Panc1 (cell line): ENCODE measurements at regions not wholly inside any gene's neighbourhood (a gene's known extent, or its start where the extent isn't known, plus 50 kb on each side); places are given as distances from the start of the nearest gene placed in this dataset.

ENCODE experiments used
- ATAC-seq: fragments of 200-7000 bp; cut with Tn5 transposase; 2 replicates; pipeline ENCODE4 v1.9.1; 2020; ENCODE audit warnings: mild to moderate bottlenecking, moderate library complexity
- BruUV-seq: library from RNA; stranded (reverse); fragments of 400-500 nt; replicated peaks from 2 replicates; lab custom pipeline; 2021; lab: Mats Ljungman, UMichigan
- CTCF ChIA-PET: fragments of 300-600 bp; sonication (Branson Sonifier 250); formaldehyde crosslinking; loops from one replicate; lab custom pipeline; 2022; ENCODE audit warnings: antibody characterized with exemption; lab: Charles Lee
- POLR2A ChIA-PET: fragments of 300-600 bp; sonication (Branson Sonifier 250); formaldehyde crosslinking; loops from one replicate; lab custom pipeline; 2022; ENCODE audit warnings: antibody characterized with exemption; lab: Charles Lee
- DNase-seq: peaks from one replicate; pipeline ENCODE4 v3.0.0-alpha.2; 2010; ENCODE audit warnings: low read depth, low spot score
- H3K27ac ChIP-seq: 2 replicates; pipeline ENCODE4 v1.5.1; 2011; ENCODE audit warnings: mild to moderate bottlenecking, low read length, inconsistent platforms
- H3K27me3 ChIP-seq: fragments of 200-500 bp; sonication (Bioruptor generic); 2 replicates; pipeline ENCODE4 v1.6.0; 2014; ENCODE audit warnings: low read length, inconsistent platforms; ENCODE audit not compliant: control insufficient read depth, insufficient read depth
- H3K36me3 ChIP-seq: fragments of 200-500 bp; sonication (Bioruptor generic); 2 replicates; pipeline ENCODE4 v1.5.1; 2014; ENCODE audit warnings: inconsistent platforms, mild to moderate bottlenecking, low read length, moderate library complexity; ENCODE audit not compliant: control insufficient read depth, insufficient read depth
- H3K4me1 ChIP-seq: 2 replicates; pipeline ENCODE4 v1.5.1; 2011; ENCODE audit warnings: inconsistent platforms, mild to moderate bottlenecking, low read length, moderate library complexity; ENCODE audit not compliant: control insufficient read depth, insufficient read depth
- H3K4me3 ChIP-seq, 2 experiments: 2 replicates each; pipeline ENCODE4 v1.5.1; 2011 to 2012; ENCODE audit warnings: low read depth in 2 of 2, low read length in 2 of 2, mild to moderate bottlenecking in 2 of 2, inconsistent platforms in 1 of 2, moderate library complexity in 1 of 2
- H3K9me3 ChIP-seq: fragments of 200-500 bp; sonication (Bioruptor generic); 2 replicates; pipeline ENCODE4 v1.5.1; 2014; ENCODE audit warnings: low read depth, mild to moderate bottlenecking, inconsistent platforms, low read length, moderate library complexity; ENCODE audit not compliant: control insufficient read depth, insufficient read depth
- POLR2AphosphoS5 ChIP-seq: IDR thresholded peaks from 2 replicates; pipeline ENCODE4 v1.6.1; 2012; ENCODE audit warnings: mild to moderate bottlenecking, low read depth, low read length, moderate library complexity
- SIN3A ChIP-seq: IDR thresholded peaks from 2 replicates; pipeline ENCODE4 v1.6.1; 2012; ENCODE audit warnings: low read depth, mild to moderate bottlenecking, low read length, moderate library complexity, borderline replicate concordance; ENCODE audit not compliant: insufficient read depth
- TCF7L2 ChIP-seq: IDR thresholded peaks from 2 replicates; pipeline ENCODE4 v1.6.1; 2011; ENCODE audit warnings: mild to moderate bottlenecking, low read depth, low read length, inconsistent platforms
- in situ Hi-C: cut with HindIII; loops from 2 replicates; pipeline ENCODE4 v1.10.0; 2016; ENCODE audit warnings: low sequenced_read_pairs, low pct_unique_long_range_greater_than_20kb
- intact Hi-C: fragments of 100-400 bp; cut with micrococcal nuclease; formaldehyde crosslinking; loops from one replicate; pipeline ENCODE4 v1.10.0; 2022; ENCODE audit not compliant: unreplicated experiment
- TF ChIP-seq, protein P1 (sequence below), 2 experiments: IDR thresholded peaks; 2 replicates each; pipeline ENCODE4 v1.6.1; 2011 to 2012; ENCODE audit warnings: low read depth in 2 of 2, control low read depth in 1 of 2, low read length in 1 of 2, mild to moderate bottlenecking in 1 of 2, moderate library complexity in 1 of 2; ENCODE audit not compliant: insufficient read depth in 1 of 2
- TF ChIP-seq, protein P2 (sequence below): fragments of 450-650 bp; IDR thresholded peaks from 2 replicates; pipeline ENCODE4 v1.5.1; 2017; ENCODE audit warnings: mild to moderate bottlenecking

DNA sequence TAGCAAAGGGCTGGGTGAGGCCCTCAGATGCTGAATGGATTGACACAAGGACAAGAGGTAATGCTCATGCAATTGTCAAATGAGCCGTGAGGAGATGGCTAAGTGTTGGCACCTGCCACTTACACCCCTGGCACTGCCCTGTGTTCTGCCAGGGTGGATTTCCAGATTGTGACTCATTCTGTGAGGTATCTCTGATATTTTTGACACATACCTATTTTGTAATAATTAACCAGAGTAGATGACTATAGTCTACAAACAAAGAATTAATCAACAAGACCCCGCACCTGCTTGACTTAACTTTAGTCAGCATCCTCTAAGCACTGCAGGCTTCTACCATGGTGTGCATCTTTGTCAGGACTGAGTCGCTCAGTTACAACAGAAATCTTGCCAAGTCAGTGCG, 200.8 kb downstream of the DIRAS2 start:
- Histone ChIP-seq H3K27me3 (no peaks in the 10 kb centered on the region), H3K4me3 (no peak overlapping the region), H3K36me3 (no peaks in the 10 kb centered on the region), H3K9me3 (no peaks in the 10 kb centered on the region), H3K27ac (no peak overlapping the region), H3K4me1 (no peaks in the 10 kb centered on the region)
- ChIA-PET POLR2A (no interaction called here), CTCF (no interaction called here)
- ATAC-seq = no peak
- no peak for DNase-seq
- TF ChIP-seq, protein P1, sequence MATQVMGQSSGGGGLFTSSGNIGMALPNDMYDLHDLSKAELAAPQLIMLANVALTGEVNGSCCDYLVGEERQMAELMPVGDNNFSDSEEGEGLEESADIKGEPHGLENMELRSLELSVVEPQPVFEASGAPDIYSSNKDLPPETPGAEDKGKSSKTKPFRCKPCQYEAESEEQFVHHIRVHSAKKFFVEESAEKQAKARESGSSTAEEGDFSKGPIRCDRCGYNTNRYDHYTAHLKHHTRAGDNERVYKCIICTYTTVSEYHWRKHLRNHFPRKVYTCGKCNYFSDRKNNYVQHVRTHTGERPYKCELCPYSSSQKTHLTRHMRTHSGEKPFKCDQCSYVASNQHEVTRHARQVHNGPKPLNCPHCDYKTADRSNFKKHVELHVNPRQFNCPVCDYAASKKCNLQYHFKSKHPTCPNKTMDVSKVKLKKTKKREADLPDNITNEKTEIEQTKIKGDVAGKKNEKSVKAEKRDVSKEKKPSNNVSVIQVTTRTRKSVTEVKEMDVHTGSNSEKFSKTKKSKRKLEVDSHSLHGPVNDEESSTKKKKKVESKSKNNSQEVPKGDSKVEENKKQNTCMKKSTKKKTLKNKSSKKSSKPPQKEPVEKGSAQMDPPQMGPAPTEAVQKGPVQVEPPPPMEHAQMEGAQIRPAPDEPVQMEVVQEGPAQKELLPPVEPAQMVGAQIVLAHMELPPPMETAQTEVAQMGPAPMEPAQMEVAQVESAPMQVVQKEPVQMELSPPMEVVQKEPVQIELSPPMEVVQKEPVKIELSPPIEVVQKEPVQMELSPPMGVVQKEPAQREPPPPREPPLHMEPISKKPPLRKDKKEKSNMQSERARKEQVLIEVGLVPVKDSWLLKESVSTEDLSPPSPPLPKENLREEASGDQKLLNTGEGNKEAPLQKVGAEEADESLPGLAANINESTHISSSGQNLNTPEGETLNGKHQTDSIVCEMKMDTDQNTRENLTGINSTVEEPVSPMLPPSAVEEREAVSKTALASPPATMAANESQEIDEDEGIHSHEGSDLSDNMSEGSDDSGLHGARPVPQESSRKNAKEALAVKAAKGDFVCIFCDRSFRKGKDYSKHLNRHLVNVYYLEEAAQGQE (IDR thresholded peaks at IDR 0.05; ENCODE audit: insufficient read depth in 1 of 2, low read depth in 2 of 2, low read length in 1 of 2) = no peak
- TF ChIP-seq, protein P2, sequence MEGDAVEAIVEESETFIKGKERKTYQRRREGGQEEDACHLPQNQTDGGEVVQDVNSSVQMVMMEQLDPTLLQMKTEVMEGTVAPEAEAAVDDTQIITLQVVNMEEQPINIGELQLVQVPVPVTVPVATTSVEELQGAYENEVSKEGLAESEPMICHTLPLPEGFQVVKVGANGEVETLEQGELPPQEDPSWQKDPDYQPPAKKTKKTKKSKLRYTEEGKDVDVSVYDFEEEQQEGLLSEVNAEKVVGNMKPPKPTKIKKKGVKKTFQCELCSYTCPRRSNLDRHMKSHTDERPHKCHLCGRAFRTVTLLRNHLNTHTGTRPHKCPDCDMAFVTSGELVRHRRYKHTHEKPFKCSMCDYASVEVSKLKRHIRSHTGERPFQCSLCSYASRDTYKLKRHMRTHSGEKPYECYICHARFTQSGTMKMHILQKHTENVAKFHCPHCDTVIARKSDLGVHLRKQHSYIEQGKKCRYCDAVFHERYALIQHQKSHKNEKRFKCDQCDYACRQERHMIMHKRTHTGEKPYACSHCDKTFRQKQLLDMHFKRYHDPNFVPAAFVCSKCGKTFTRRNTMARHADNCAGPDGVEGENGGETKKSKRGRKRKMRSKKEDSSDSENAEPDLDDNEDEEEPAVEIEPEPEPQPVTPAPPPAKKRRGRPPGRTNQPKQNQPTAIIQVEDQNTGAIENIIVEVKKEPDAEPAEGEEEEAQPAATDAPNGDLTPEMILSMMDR = no peak
- TF ChIP-seq POLR2AphosphoS5 (no peak), SIN3A (no peak), TCF7L2 (no peak)
- BruUV-seq = no TSS peak
- intact Hi-C loops (no loop called here), in situ Hi-C loops (no loop called here)

DNA sequence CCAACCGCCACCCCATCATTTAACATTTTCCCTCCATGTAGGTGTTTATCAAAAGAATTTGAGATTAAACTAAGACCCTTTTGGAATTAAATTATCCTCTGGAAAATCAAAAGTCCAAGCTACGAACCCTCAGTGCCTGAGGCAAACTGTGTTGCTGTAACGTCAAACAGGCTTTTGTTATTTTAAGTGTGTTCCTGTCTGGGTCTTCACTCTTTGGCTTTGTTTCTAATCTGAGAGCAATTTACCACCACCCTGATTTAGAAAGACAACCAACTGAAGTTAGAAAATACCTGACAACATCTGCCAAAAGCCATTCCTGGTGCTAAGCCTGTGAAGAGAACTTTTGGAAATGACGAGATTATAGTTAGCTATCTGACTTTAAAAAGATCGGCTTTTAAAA, 199.9 kb downstream of the DIRAS2 start:
- Histone ChIP-seq H3K27ac (no peak overlapping the region), H3K27me3 (no peaks in the 10 kb centered on the region), H3K4me3 (no peak overlapping the region), H3K4me1 (no peaks in the 10 kb centered on the region), H3K36me3 (no peaks in the 10 kb centered on the region), H3K9me3 (no peaks in the 10 kb centered on the region)
- DNase-seq = no peak
- TF ChIP-seq, protein P2 = no peak
- TF ChIP-seq SIN3A (no peak), POLR2AphosphoS5 (no peak), TCF7L2 (no peak)
- TF ChIP-seq, protein P1 (IDR thresholded peaks at IDR 0.05; ENCODE audit: insufficient read depth in 1 of 2, low read depth in 2 of 2, low read length in 1 of 2) = no peak
- in situ Hi-C loops (no loop called here), intact Hi-C loops (no loop called here)
- ChIA-PET CTCF (no interaction called here), POLR2A (no interaction called here)
- no TSS peak for BruUV-seq
- no peak for ATAC-seq
